Stimulated activated CD4-positive, alpha-beta T cell treated with anti-CD3 and anti-CD28 coated beads, Interleukin-4, amount 100 ng/mL, for 48 hours (primary cell): ENCODE measurements at regions not wholly inside any gene's neighbourhood (a gene's known extent, or its start where the extent isn't known, plus 50 kb on each side); places are given as distances from the start of the nearest gene placed in this dataset.

ENCODE experiments used
- DNase-seq, 2 donors: peaks; one replicate each; pipeline ENCODE4 v3.0.0-alpha.2; 2020; ENCODE audit warnings: low read depth in 2 of 2

GRCh38 chr2:128401680-128402079, 83.0 kb upstream of the HS6ST1 start:
- DNase-seq = no peak

- DNase-seq = no peak
Observed at GRCh38 chr2:128402911-128403670, 84.4 kb upstream of the HS6ST1 start.

GRCh38 chr2:128403814-128404708, 85.4 kb upstream of the HS6ST1 start:
- DNase-seq = no peak

- no peak for DNase-seq
Observed at GRCh38 chr2:128404709-128405466, 86.2 kb upstream of the HS6ST1 start.

- no peak for DNase-seq
Observed at GRCh38 chr2:128405467-128405900, 86.8 kb upstream of the HS6ST1 start.

- no peak for DNase-seq
Observed at GRCh38 chr2:128405981-128406613, 87.4 kb upstream of the HS6ST1 start.

GRCh38 chr2:128406736-128407554, 88.3 kb upstream of the HS6ST1 start:
- DNase-seq = no peak

- no peak for DNase-seq
Observed at GRCh38 chr2:128408349-128409305, 90.0 kb upstream of the HS6ST1 start.

GRCh38 chr2:128409326-128410034, 90.8 kb upstream of the HS6ST1 start:
- DNase-seq = no peak

GRCh38 chr2:128410035-128410757, 91.5 kb upstream of the HS6ST1 start:
- DNase-seq = no peak

GRCh38 chr2:128410758-128411215, 92.1 kb upstream of the HS6ST1 start:
- no peak for DNase-seq

- no peak for DNase-seq
Observed at GRCh38 chr2:128411431-128411830, 92.8 kb upstream of the HS6ST1 start.

GRCh38 chr2:128412181-128412871, 93.7 kb upstream of the HS6ST1 start:
- no peak for DNase-seq

GRCh38 chr2:128413014-128413717, 94.5 kb upstream of the HS6ST1 start:
- DNase-seq = no peak

GRCh38 chr2:128413718-128414341, 95.2 kb upstream of the HS6ST1 start:
- DNase-seq = no peak

GRCh38 chr2:128414351-128414750, 95.7 kb upstream of the HS6ST1 start:
- no peak for DNase-seq
